ENCODE measurements at regions not wholly inside any gene's neighbourhood (a gene's known extent, or its start where the extent isn't known, plus 50 kb on each side); places are given as distances from the start of the nearest gene placed in this dataset.
A peak's percentile ranks its signal among the peaks of the same experiment; 100 is the strongest.
"Not testable (repeated sequence)": the region's sequence is repeated elsewhere in the genome, so short reads cannot be mapped to it uniquely, and the experiment has no call there.

GRCh38 chrX:1778817-1779216 is 164.0 kb downstream of the ASMT start:
- DNase-seq (ENCODE audit: low spot score): no peak

- no peak for DNase-seq (ENCODE audit: low spot score)
These were observed 164.8 kb downstream of the ASMT start for GRCh38 chrX:1779626-1780025.

GRCh38 chrX:1781766-1782165 is 166.9 kb downstream of the ASMT start:
- no peak for DNase-seq (ENCODE audit: low spot score)

GRCh38 chrX:1784773-1785172 is 169.9 kb downstream of the ASMT start:
- DNase-seq (ENCODE audit: low spot score): no peak

GRCh38 chrX:1788300-1788911 is 173.5 kb downstream of the ASMT start:
- DNase-seq (ENCODE audit: low spot score): no peak

GRCh38 chrX:1792636-1793035 is 177.8 kb downstream of the ASMT start:
- no peak for DNase-seq (ENCODE audit: low spot score)

GRCh38 chrX:1794586-1794985 is 179.7 kb downstream of the ASMT start:
- no peak for DNase-seq (ENCODE audit: low spot score)

- no peak for DNase-seq (ENCODE audit: low spot score)
These were observed 188.1 kb downstream of the ASMT start for GRCh38 chrX:1802912-1803311.

GRCh38 chrX:1803741-1804140 is 188.9 kb downstream of the ASMT start:
- no peak for DNase-seq (ENCODE audit: low spot score)

GRCh38 chrX:1807301-1807731 is 192.5 kb downstream of the ASMT start:
- DNase-seq (ENCODE audit: low spot score): peak; percentile 48

GRCh38 chrX:1809581-1809980 is 194.7 kb downstream of the ASMT start:
- no peak for DNase-seq (ENCODE audit: low spot score)

- no peak for DNase-seq (ENCODE audit: low spot score)
These were observed 198.9 kb downstream of the ASMT start for GRCh38 chrX:1813809-1814208.

GRCh38 chrX:1815456-1816175 is 200.8 kb downstream of the ASMT start:
- DNase-seq (ENCODE audit: low spot score): no peak

- not testable (repeated sequence) for DNase-seq (ENCODE audit: low spot score)
These were observed 201.6 kb downstream of the ASMT start for GRCh38 chrX:1816387-1816982.

GRCh38 chrX:1821846-1822245 is 207.0 kb downstream of the ASMT start:
- no peak for DNase-seq (ENCODE audit: low spot score)

GRCh38 chrX:1824855-1825254 is 210.0 kb downstream of the ASMT start:
- DNase-seq (ENCODE audit: low spot score): no peak

GRCh38 chrX:1833656-1834360 is 218.9 kb downstream of the ASMT start:
- DNase-seq (ENCODE audit: low spot score): no peak

- DNase-seq (ENCODE audit: low spot score): no peak
These were observed 220.2 kb downstream of the ASMT start for GRCh38 chrX:1835056-1835455.

- no peak for DNase-seq (ENCODE audit: low spot score)
These were observed 221.8 kb downstream of the ASMT start for GRCh38 chrX:1836683-1837082.

GRCh38 chrX:1841746-1842145 is 226.9 kb downstream of the ASMT start:
- DNase-seq (ENCODE audit: low spot score): no peak

GRCh38 chrX:1847000-1847399 is 232.1 kb downstream of the ASMT start:
- DNase-seq (ENCODE audit: low spot score): not testable (repeated sequence)

GRCh38 chrX:1847790-1848189 is 232.9 kb downstream of the ASMT start:
- DNase-seq (ENCODE audit: low spot score): not testable (repeated sequence)

GRCh38 chrX:1851527-1851926 is 236.7 kb downstream of the ASMT start:
- DNase-seq (ENCODE audit: low spot score): no peak
